ENCODE measurements at regions not wholly inside any gene's neighbourhood (a gene's known extent, or its start where the extent isn't known, plus 50 kb on each side); places are given as distances from the start of the nearest gene placed in this dataset.

DNA sequence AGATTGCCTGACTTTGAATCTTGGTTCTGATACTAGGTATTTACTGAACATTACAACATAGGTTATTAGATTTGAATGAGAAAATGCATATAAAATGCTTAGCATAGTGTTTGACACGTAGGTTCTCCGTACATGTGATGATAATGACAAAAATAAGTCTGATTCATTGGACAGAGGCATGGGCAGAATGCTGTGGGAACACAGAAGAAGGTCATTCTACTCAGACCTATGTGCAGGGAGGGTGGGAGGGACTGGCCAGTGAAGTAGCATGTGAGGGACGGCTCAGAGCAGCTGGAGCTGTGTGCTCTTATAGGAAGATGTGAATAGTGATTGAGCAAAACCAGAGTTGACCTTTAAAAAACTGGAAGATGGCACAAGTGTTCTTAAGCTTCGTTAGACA is 256.8 kb upstream of the RAG2 start:
- CTCF ChIA-PET, result no interaction called here
- intact Hi-C loops (cut with micrococcal nuclease; ENCODE audit: unreplicated experiment), result no loop called here
- Mint-ChIP-seq H3K4me3 (ENCODE audit: low read depth, unreplicated experiment) (no peak overlapping the region), H3K27me3 (ENCODE audit: unreplicated experiment) (no peaks in the 10 kb centered on the region), H3K27ac (ENCODE audit: unreplicated experiment) (no peak overlapping the region), H3K36me3 (ENCODE audit: insufficient read depth, unreplicated experiment) (no peaks in the 10 kb centered on the region), H3K4me1 (ENCODE audit: low read depth, unreplicated experiment) (no peaks in the 10 kb centered on the region), H3K9me3 (ENCODE audit: low read depth, unreplicated experiment) (no peaks in the 10 kb centered on the region)
- no peak for DNase-seq
- no peak for TF ChIP-seq CTCF (IDR thresholded peaks at IDR 0.05; ENCODE audit: unreplicated experiment)
- no TSS peak for BruUV-seq (replicated peaks)

DNA sequence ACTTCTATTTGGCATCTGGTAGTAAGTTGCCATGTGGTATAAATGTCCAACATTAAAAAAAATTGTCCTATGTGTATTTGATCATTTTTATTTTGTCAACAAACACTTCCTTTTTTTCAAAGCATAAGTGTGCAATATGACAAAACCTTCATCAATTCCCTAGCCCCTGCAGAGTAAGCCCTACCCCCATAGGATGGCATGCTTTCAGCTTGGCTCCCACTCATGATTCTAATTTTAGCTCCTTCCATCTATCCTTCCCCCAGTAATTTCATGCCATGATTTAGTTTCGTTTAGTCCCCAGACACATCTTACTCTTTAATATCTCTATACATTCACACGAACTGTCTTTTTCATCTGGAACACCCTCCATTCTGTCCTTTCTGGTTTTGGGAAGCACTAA is 250.6 kb upstream of the RAG2 start:
- H3K9me3 Mint-ChIP-seq (ENCODE audit: low read depth, unreplicated experiment), result no peaks in the 10 kb centered on the region
- H3K4me1 Mint-ChIP-seq (ENCODE audit: low read depth, unreplicated experiment), result no peaks in the 10 kb centered on the region
- CTCF ChIA-PET, result interaction anchor here (0.6 to 0.8 kb wide), 2 partner anchors 26 to 178 kb away, joined by 3 to 4 read pairs; no protein-coding TSS in a partner anchor
- no peak for DNase-seq
- intact Hi-C loops (cut with micrococcal nuclease; ENCODE audit: unreplicated experiment), result no loop called here
- H3K4me3 Mint-ChIP-seq (ENCODE audit: low read depth, unreplicated experiment), result no peak overlapping the region
- BruUV-seq (replicated peaks), result no TSS peak
- no peaks in the 10 kb centered on the region for H3K27me3 Mint-ChIP-seq (ENCODE audit: unreplicated experiment)
- TF ChIP-seq CTCF (IDR thresholded peaks at IDR 0.05; ENCODE audit: unreplicated experiment), result no peak
- H3K27ac Mint-ChIP-seq (ENCODE audit: unreplicated experiment), result no peak overlapping the region
- H3K36me3 Mint-ChIP-seq (ENCODE audit: insufficient read depth, unreplicated experiment), result no peaks in the 10 kb centered on the region

DNA sequence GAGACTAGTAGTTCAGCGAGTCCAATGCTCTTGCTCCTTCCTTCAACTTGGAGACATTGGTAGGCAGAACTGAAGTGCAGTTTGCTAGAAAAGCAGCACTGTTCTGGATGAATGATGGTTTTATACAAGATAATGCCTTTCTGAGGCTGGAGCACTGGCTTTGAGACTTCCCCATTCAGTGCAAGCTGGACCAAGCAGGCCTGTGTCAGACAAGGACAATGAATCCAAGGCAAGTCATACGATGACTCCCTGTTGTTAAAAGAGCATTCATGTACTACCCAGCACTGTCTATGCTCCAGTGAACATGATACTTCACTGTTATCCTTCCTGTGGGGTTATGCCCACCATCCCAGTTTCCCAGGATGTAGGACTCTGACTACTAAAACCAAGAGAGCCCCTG is 242.3 kb upstream of the RAG2 start:
- H3K9me3 Mint-ChIP-seq (ENCODE audit: low read depth, unreplicated experiment), result peaks cover 2% of the 10 kb centered on the region
- no peaks in the 10 kb centered on the region for H3K4me1 Mint-ChIP-seq (ENCODE audit: low read depth, unreplicated experiment)
- TF ChIP-seq CTCF (IDR thresholded peaks at IDR 0.05; ENCODE audit: unreplicated experiment), result no peak
- H3K36me3 Mint-ChIP-seq (ENCODE audit: insufficient read depth, unreplicated experiment), result no peaks in the 10 kb centered on the region
- intact Hi-C loops (cut with micrococcal nuclease; ENCODE audit: unreplicated experiment), result no loop called here
- no peak overlapping the region for H3K27ac Mint-ChIP-seq (ENCODE audit: unreplicated experiment)
- no peak overlapping the region for H3K4me3 Mint-ChIP-seq (ENCODE audit: low read depth, unreplicated experiment)
- H3K27me3 Mint-ChIP-seq (ENCODE audit: unreplicated experiment), result peaks cover 13% of the 10 kb centered on the region
- BruUV-seq (replicated peaks), result no TSS peak
- DNase-seq, result no peak
- CTCF ChIA-PET, result no interaction called here

DNA sequence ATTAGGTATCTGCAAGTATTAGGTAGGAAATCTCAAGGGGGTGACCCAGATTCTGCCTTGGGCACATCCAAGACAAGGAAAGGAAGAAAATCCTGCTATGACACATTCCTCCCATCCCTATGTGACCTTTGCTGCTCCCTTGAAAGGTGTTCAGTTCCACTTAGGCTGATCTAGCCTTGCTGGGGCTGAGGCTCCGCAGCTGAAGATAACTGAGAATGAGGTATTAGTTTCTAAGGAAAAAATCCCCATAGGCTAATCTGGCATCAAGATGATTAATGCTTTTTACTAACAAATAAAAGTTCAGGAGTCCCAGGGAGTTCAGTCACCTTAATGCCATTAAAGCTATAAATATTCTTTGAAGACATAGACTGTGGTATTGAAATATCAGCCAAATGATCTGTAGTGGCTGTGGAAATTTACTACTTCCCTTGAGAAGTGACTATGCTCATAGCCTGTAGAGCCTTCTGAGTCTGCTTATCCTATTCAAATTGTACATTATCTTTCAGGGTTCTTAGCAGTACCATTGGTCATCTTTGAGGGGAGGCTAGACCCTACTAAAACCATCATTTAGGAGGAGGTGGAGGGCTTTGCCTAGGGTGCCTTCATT is 239.9 kb upstream of the RAG2 start:
- Mint-ChIP-seq H3K36me3 (ENCODE audit: insufficient read depth, unreplicated experiment) (no peaks in the 10 kb centered on the region), H3K4me3 (ENCODE audit: low read depth, unreplicated experiment) (no peak overlapping the region), H3K27me3 (ENCODE audit: unreplicated experiment) (peaks cover 13% of the 10 kb centered on the region), H3K27ac (ENCODE audit: unreplicated experiment) (no peak overlapping the region), H3K4me1 (ENCODE audit: low read depth, unreplicated experiment) (no peaks in the 10 kb centered on the region), H3K9me3 (ENCODE audit: low read depth, unreplicated experiment) (peaks cover 2% of the 10 kb centered on the region)
- CTCF ChIA-PET, result no interaction called here
- intact Hi-C loops (cut with micrococcal nuclease; ENCODE audit: unreplicated experiment), result no loop called here
- no peak for DNase-seq
- TF ChIP-seq CTCF (IDR thresholded peaks at IDR 0.05; ENCODE audit: unreplicated experiment), result no peak
- BruUV-seq (replicated peaks), result no TSS peak

Data from Calu3 (cell line).